ENCODE measurements at regions not wholly inside any gene's neighbourhood (a gene's known extent, or its start where the extent isn't known, plus 50 kb on each side); places are given as distances from the start of the nearest gene placed in this dataset.
"Not testable (repeated sequence)": the region's sequence is repeated elsewhere in the genome, so short reads cannot be mapped to it uniquely, and the experiment has no call there.

GRCh38 chr6:109910571-109910970 lies 67.5 kb upstream of the GPR6 start:
- H3K27ac ChIP-seq: no peak overlapping the region
- TF ChIP-seq CTCF (conservative IDR thresholded peaks at IDR 0.05) (no peak), ZFX (IDR thresholded peaks at IDR 0.05) (no peak)

DNA sequence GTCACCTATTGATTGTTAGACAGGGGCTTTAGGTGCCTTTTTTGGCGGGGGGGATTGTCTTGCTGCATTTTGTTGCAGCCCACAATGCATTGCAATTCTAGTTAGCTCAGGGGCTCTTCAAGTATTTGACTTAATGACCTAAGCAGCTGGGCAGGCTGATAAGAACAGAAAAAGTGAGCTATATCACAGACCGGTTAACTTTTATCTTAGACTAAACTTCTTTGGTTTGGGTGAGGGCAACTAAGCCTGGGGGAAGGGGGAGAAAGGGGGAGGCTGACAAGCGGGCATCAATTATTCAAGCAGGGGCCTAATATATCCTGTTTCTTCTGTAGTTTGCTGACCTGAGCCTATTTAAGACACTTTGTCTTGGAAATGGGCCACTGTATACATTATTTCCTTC lies 66.0 kb upstream of the GPR6 start:
- TF ChIP-seq CTCF (conservative IDR thresholded peaks at IDR 0.05) (no peak), ZFX (IDR thresholded peaks at IDR 0.05) (no peak)
- no peak overlapping the region for H3K27ac ChIP-seq

DNA sequence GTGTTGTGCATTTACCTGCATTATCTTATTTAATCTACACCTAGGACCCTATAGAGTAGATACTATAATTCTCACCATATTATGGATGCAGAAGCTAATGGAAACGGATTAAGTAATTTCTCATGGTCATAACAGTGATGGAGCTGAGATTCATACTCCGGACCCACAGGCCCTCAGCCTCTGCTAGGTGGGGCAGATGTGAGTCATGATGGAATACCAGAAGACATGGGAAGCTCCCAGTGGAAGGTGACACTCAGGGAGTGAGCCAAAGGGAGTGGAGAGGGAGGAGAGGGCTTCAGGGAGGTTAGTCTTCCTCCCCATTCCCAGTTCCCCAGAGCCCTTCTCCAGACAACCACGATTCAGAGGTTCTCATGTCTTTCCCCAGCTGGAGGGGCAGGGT lies 65.2 kb upstream of the GPR6 start:
- no peak overlapping the region for H3K27ac ChIP-seq
- no peak for TF ChIP-seq CTCF (conservative IDR thresholded peaks at IDR 0.05)
- TF ChIP-seq ZFX (IDR thresholded peaks at IDR 0.05): no peak

DNA sequence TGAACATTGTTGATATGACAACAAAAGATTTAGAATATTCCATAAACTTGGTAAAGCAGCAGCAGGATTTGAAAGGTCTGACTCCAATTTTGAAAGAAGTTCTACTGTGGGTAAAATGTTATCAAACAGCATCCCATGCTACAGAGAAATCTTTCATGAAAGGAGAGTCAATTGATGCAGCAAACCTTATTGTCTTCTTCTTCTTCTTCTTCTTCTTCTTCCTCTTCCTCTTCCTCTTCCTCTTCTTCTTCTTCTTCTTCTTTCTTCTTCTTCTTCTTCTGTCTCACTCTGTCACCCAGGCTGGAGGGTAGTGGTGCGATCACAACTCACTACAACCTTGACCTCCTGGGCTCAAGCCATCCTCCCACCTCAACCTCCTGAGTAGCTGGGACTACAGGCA lies 62.4 kb upstream of the GPR6 start:
- not testable (repeated sequence) for H3K27ac ChIP-seq

- no peak overlapping the region for H3K27ac ChIP-seq
- TF ChIP-seq CTCF (conservative IDR thresholded peaks at IDR 0.05) (no peak), ZFX (IDR thresholded peaks at IDR 0.05) (no peak)
Measured at GRCh38 chr6:109916759-109917158, 61.4 kb upstream of the GPR6 start.

DNA sequence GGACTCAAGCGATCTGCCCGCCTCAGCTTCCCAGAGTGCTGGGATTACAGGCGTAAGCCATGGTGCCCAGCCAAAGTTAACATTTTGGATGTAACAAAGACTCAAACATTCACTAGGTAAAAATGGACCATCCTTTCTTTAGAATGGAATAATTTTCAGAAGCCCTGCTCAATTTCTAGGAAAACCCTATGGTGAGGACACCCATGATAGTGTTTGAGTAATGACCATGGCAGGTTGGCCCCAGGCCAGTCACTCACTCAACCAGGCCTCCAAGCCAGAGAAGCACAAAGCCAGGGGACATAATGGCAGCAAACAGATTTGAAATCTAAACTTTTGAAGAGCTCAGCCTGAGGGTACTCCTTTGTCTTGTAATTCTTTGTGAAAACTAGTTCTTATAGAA lies 59.9 kb upstream of the GPR6 start:
- TF ChIP-seq CTCF (conservative IDR thresholded peaks at IDR 0.05) (no peak), ZFX (IDR thresholded peaks at IDR 0.05) (no peak)
- no peak overlapping the region for H3K27ac ChIP-seq

DNA sequence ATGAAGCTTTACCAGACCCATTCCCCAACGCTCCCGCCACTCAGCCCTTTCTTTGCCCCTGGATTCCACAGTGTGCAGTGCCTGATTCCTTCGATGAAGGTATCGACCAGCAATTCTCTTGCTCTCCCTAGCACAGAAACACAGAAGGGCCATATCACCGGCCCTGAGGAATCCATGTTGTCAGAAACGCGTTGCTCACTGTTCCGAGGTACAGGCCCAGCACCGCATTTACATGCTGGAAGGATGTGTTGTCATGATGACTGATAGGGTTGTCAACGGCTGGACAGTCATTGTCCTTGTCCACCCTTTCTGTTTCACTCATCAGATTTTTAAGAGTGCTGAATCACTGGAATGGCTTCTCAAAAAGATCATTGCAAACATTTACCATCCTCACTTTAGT lies 57.2 kb upstream of the GPR6 start:
- no peak overlapping the region for H3K27ac ChIP-seq
- TF ChIP-seq CTCF (conservative IDR thresholded peaks at IDR 0.05) (no peak), ZFX (IDR thresholded peaks at IDR 0.05) (no peak)

- TF ChIP-seq ZFX (IDR thresholded peaks at IDR 0.05) (no peak), CTCF (conservative IDR thresholded peaks at IDR 0.05) (no peak)
Measured at GRCh38 chr6:109922851-109923250, 55.3 kb upstream of the GPR6 start.

More at GRCh38 chr6:109922851-109923250, 55.3 kb upstream of the GPR6 start:
- no peak overlapping the region for H3K27ac ChIP-seq
